ENCODE measurements at regions not wholly inside any gene's neighbourhood (a gene's known extent, or its start where the extent isn't known, plus 50 kb on each side); places are given as distances from the start of the nearest gene placed in this dataset.
"Not testable (repeated sequence)": the region's sequence is repeated elsewhere in the genome, so short reads cannot be mapped to it uniquely, and the experiment has no call there.

- DNase-seq (ENCODE audit: low read depth) = no peak
Observed at GRCh38 chr9:26163931-26164330, 485.7 kb upstream of the TUSC1 start.

GRCh38 chr9:26159575-26160392 is 481.5 kb upstream of the TUSC1 start:
- peak; percentile 45 for DNase-seq (ENCODE audit: low read depth)

GRCh38 chr9:26158631-26159150 is 480.4 kb upstream of the TUSC1 start:
- DNase-seq (ENCODE audit: low read depth) = no peak

GRCh38 chr9:26157411-26157810 is 479.2 kb upstream of the TUSC1 start:
- DNase-seq (ENCODE audit: low read depth) = no peak

GRCh38 chr9:26152350-26152749 is 474.1 kb upstream of the TUSC1 start:
- no peak for DNase-seq (ENCODE audit: low read depth)

GRCh38 chr9:26148128-26148527 is 469.9 kb upstream of the TUSC1 start:
- DNase-seq (ENCODE audit: low read depth) = no peak

- no peak for DNase-seq (ENCODE audit: low read depth)
Observed at GRCh38 chr9:26145938-26146337, 467.7 kb upstream of the TUSC1 start.

GRCh38 chr9:26142631-26143030 is 464.4 kb upstream of the TUSC1 start:
- no peak for DNase-seq (ENCODE audit: low read depth)

- no peak for DNase-seq (ENCODE audit: low read depth)
Observed at GRCh38 chr9:26142201-26142600, 464.0 kb upstream of the TUSC1 start.

GRCh38 chr9:26133537-26133936 is 455.3 kb upstream of the TUSC1 start:
- DNase-seq (ENCODE audit: low read depth) = no peak

- DNase-seq (ENCODE audit: low read depth) = no peak
Observed at GRCh38 chr9:26132746-26133312, 454.6 kb upstream of the TUSC1 start.

- peak; percentile 28 for DNase-seq (ENCODE audit: low read depth)
Observed at GRCh38 chr9:26131886-26132285, 453.6 kb upstream of the TUSC1 start.

GRCh38 chr9:26129217-26129616 is 451.0 kb upstream of the TUSC1 start:
- no peak for DNase-seq (ENCODE audit: low read depth)

- DNase-seq (ENCODE audit: low read depth) = no peak
Observed at GRCh38 chr9:26125693-26126092, 447.4 kb upstream of the TUSC1 start.

GRCh38 chr9:26116085-26116484 is 437.8 kb upstream of the TUSC1 start:
- not testable (repeated sequence) for DNase-seq (ENCODE audit: low read depth)

GRCh38 chr9:26112724-26113123 is 434.5 kb upstream of the TUSC1 start:
- no peak for DNase-seq (ENCODE audit: low read depth)

- no peak for DNase-seq (ENCODE audit: low read depth)
Observed at GRCh38 chr9:26086396-26086795, 408.2 kb upstream of the TUSC1 start.

- DNase-seq (ENCODE audit: low read depth) = no peak
Observed at GRCh38 chr9:26081847-26082246, 403.6 kb upstream of the TUSC1 start.

- no peak for DNase-seq (ENCODE audit: low read depth)
Observed at GRCh38 chr9:26078706-26079105, 400.5 kb upstream of the TUSC1 start.

- DNase-seq (ENCODE audit: low read depth) = no peak
Observed at GRCh38 chr9:26077860-26078259, 399.6 kb upstream of the TUSC1 start.

- DNase-seq (ENCODE audit: low read depth) = no peak
Observed at GRCh38 chr9:26067608-26068007, 389.4 kb upstream of the TUSC1 start.

GRCh38 chr9:26066237-26066636 is 388.0 kb upstream of the TUSC1 start:
- no peak for DNase-seq (ENCODE audit: low read depth)

GRCh38 chr9:26061948-26062575 is 383.8 kb upstream of the TUSC1 start:
- DNase-seq (ENCODE audit: low read depth) = no peak

Data from GM04504 (cell line).